Stimulated activated naive CD8-positive, alpha-beta T cell treated with anti-CD3 and anti-CD28 coated beads, Interleukin-15, Interleukin-2, amounts not matched to agents 100 U/mL and 50 U/mL, for 24 hours (primary cell): ENCODE measurements at regions not wholly inside any gene's neighbourhood (a gene's known extent, or its start where the extent isn't known, plus 50 kb on each side); places are given as distances from the start of the nearest gene placed in this dataset.
"Not testable (repeated sequence)": the region's sequence is repeated elsewhere in the genome, so short reads cannot be mapped to it uniquely, and the experiment has no call there.

Source experiments
- ATAC-seq: fragments of 150-1000 bp; cut with Tn5 transposase; one replicate; pipeline ENCODE4 v1.10.0; 2021
- DNase-seq: peaks from one replicate; pipeline ENCODE4 v3.0.0; 2021

- ATAC-seq (no peak), DNase-seq (no peak)
Measured at GRCh38 chr1:178643349-178643748, 81.7 kb upstream of the RALGPS2 start.

DNA sequence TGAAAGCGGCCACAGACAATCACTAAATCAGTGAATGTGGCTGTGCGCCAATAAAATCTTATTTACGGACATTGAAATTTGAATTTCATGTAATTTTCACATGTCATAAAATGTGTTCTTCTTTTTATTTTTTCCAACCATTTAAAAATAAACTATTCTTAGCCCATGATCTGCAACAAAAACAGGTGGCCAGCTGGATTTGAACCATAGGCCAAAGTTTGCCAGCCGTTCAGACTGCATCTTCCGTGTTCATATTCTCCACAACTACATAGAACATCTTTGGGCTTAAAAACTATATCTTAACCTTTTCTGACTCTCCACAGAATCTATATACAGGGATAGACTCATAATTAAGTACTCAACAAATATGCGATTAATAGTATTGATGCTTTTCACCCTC, 81.2 kb upstream of the RALGPS2 start:
- DNase-seq (no peak), ATAC-seq (no peak)

GRCh38 chr1:178644308-178645120, 80.5 kb upstream of the RALGPS2 start:
- DNase-seq (no peak), ATAC-seq (no peak)

DNA sequence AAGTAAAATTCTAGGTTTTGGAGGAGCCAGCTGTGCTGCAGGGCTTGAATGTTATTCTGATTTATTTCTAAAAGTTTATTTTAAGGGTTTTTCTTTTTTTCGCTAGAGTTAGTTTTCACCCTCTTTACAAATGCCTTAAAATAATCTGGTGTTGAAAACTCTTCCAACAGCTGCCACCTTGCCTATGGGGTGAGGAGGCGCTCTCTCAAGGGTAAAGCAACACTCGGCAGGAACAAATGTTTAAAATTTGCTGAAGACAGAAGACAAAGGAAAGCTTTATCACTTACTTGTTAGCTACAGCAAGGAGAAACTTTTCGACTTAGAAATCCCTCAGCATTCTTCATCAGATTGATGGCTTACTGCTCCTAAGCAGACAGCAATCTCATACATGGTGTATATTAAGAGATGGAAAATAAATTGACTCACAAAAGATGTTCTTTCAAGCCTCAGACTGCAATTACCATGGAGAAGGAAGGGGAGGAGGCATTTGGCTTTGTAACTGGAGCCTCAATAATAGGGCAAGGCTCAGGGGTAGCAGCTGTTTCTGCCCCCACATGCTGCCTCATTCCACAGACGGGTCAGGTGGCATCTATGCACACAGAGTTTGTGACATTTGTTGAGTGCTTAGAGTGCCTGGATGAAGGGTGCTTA, 79.8 kb upstream of the RALGPS2 start:
- no peak for ATAC-seq
- DNase-seq: no peak

GRCh38 chr1:178645808-178646200, 79.2 kb upstream of the RALGPS2 start:
- ATAC-seq (no peak), DNase-seq (no peak)

GRCh38 chr1:178646821-178647220, 78.2 kb upstream of the RALGPS2 start:
- no peak for ATAC-seq

DNA sequence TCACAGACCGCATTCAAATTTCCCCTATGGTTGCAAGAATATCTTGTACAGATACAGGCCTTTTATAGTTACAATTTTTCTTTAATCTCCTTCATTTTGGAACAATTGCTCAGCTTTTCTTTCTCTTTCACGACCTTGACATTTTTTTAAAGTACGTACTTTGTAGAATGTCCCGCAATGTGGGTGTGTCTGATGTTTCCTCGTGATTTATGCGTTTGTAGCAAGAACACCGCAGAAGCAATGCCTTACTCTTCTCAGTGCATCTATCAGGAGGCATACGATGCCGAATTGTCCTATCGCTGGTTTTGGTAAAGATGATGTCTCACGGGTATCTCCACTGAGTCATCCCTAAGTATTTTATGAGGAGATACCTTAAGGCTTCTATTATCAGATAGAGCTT, 76.9 kb upstream of the RALGPS2 start:
- DNase-seq (no peak), ATAC-seq (no peak)

More at GRCh38 chr1:178646821-178647220, 78.2 kb upstream of the RALGPS2 start:
- DNase-seq: no peak

DNA sequence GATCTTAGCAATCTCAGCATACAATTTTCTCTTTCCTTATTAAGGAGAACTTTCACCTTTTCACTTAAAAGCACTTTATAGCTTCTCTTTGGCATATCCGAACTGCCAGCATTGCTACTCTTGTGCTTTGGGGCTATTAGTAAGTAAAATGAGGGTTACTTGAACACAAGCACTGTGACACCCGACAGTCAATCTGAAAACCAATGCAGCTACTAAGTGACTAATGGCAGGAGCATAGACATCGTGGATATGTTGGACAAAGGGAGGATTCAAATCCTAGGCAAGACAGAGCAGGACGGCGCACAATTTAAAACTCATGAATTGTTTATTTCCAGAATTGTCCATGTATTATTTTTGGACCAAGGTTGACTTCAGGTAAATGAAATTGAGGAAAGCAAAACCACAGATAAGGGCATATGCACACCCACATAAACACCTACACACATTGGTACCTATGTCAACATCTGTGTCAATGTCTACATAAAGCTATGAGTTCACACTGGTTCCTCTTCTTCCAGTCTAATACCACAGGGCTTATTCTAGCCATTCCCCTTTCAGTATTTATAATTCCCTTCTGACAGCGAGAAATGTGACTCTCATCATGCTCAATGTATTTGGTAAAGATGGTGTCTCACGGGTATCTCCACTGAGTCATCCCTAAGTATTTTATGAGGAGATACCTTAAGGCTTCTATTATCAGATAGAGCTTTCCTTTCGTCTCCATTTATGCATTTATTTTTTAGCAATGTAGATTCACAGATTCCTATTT, 75.3 kb upstream of the RALGPS2 start:
- DNase-seq (no peak), ATAC-seq (no peak)

DNA sequence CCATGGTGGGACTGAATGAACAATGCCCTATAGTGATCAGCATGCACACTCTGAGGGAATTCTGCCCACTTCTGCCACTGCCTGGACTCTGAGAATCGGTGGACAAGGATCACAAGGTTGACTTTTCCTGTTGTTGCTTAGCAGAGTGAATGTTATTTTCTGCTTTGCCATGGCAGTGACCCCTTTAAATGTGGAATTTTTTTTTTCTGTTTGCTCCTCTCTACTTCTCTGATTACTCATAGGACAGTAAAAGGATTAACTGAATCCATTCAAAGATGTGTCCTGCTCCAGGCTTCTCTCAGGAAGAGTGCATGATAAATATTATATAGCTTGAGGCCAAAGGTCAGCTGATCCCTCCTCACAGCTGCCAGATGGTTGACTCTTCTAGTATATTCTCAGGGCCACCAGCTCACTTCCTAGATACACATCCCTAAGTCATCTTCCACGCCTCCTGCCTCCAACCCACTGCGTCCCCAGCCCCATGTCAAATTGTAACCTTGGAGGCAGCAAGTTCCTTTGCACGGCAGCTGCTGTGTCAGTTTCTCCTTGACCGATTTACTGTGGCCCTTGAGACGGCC, 74.0 kb upstream of the RALGPS2 start:
- ATAC-seq (no peak), DNase-seq (no peak)

- DNase-seq: no peak
Measured at GRCh38 chr1:178651742-178652141, 73.3 kb upstream of the RALGPS2 start.

GRCh38 chr1:178652506-178653490, 72.2 kb upstream of the RALGPS2 start:
- DNase-seq (no peak), ATAC-seq (no peak)

More at GRCh38 chr1:178651742-178652141, 73.3 kb upstream of the RALGPS2 start:
- no peak for ATAC-seq

GRCh38 chr1:178659789-178660208, 65.2 kb upstream of the RALGPS2 start:
- ATAC-seq: no peak
- no peak for DNase-seq

GRCh38 chr1:178660461-178660860, 64.6 kb upstream of the RALGPS2 start:
- no peak for ATAC-seq

GRCh38 chr1:178664278-178664677, 60.8 kb upstream of the RALGPS2 start:
- peak; percentile 38 for ATAC-seq
- DNase-seq: no peak

More at GRCh38 chr1:178660461-178660860, 64.6 kb upstream of the RALGPS2 start:
- DNase-seq: no peak

DNA sequence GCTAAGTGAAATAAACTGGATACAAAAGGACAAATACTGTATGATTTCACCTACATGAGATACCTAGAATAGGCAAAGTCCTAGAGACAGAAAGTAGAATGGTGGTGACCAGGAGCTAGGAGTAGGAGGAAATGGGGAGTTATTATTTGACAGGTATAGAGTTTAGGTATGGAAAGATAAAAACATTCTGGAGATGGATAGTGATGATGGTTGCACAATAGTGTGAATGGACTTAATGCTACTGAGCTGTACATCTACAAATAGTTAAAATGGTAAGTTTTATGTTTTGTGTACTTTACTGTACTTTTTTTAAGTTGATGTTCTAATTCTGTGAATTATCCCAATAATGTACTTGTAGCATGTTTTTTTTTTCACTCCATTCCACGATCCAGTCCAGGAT, 59.5 kb upstream of the RALGPS2 start:
- DNase-seq (no peak), ATAC-seq (no peak)

DNA sequence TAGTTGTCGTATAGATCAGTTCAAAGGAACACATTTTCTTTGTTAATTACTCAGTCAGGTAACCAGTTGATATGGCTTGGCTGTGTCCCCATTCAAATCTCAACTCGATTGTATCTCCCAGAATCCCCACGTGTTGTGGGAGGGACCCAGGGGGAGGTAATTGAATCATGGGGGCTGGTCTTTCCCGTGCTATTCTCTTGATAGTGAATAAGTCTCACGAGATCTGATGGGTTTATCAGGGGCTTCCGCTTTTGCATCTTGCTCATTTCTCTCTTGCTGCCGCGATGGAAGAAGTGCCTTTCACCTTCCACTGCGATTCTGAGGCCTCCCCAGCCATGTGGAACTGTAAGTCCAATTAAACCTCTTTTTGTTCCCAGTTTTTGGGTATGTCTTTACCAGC, 58.2 kb upstream of the RALGPS2 start:
- ATAC-seq, DNase-seq: not testable (repeated sequence)

GRCh38 chr1:178672434-178672833, 52.6 kb upstream of the RALGPS2 start:
- no peak for DNase-seq
- ATAC-seq: no peak

GRCh38 chr1:178674559-178674958, 50.5 kb upstream of the RALGPS2 start:
- not testable (repeated sequence) for DNase-seq, ATAC-seq
